ENCODE measurements at regions not wholly inside any gene's neighbourhood (a gene's known extent, or its start where the extent isn't known, plus 50 kb on each side); places are given as distances from the start of the nearest gene placed in this dataset.

DNA sequence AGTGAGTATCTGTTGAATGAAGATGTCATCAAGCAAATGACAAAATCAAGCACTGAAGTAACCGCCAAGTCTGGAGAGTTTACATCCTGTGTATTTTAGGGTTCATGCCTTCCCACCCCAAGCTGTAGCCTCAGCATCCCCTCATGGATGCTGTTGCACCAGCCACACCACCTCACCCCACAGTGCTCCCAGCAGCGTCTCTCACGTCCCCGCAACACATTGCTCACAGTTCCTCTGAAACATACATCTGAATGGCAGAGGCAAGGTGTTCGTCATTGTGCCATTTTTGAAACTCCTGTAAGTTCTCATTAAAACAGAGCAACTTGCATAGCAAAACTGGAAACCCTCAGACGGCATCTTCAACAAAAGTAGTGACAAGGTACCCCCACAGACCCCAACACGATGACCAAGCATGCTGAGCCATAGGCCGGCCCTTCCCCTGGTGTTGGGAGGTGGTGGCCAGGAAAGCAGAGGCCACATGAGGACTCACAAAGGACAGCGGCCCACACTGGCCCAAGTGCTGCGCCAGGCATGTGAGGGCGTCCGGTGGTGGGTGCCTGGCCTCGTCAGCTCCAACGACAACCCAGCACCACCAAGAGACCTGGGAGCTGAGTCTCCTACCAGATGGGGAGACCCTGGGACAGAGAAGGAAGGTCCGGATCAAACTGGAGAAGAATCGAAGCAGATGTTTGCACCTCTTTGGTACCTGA is 456.5 kb downstream of the EIPR1 start:
- Histone ChIP-seq H3K9me3 (ENCODE audit: low read depth) (no peaks in the 10 kb centered on the region), H3K4me3 (no peak overlapping the region), H3K4me1 (ENCODE audit: insufficient read depth) (no peaks in the 10 kb centered on the region), H3K4me2 (no peak overlapping the region), H2AFZ (no peak overlapping the region), H3K79me2 (no peaks in the 10 kb centered on the region), H3K27me3 (no peaks in the 10 kb centered on the region), H3K36me3 (replicated peaks; ENCODE audit: insufficient read depth, low read depth) (no peaks in the 10 kb centered on the region), H4K20me1 (ENCODE audit: insufficient read depth, poor library complexity, severe bottlenecking) (no peaks in the 10 kb centered on the region), H3K27ac (no peak overlapping the region), H3K9me2 (replicated peaks; ENCODE audit: insufficient read depth) (no peaks in the 10 kb centered on the region)
- TF ChIP-seq EZH2phosphoT487 (IDR thresholded peaks at IDR 0.05; ENCODE audit: low read depth, severe bottlenecking, unreplicated experiment) (no peak), EZH2 (IDR thresholded peaks at IDR 0.05; ENCODE audit: borderline replicate concordance) (no peak)
- TF ChIP-seq, protein P1, sequence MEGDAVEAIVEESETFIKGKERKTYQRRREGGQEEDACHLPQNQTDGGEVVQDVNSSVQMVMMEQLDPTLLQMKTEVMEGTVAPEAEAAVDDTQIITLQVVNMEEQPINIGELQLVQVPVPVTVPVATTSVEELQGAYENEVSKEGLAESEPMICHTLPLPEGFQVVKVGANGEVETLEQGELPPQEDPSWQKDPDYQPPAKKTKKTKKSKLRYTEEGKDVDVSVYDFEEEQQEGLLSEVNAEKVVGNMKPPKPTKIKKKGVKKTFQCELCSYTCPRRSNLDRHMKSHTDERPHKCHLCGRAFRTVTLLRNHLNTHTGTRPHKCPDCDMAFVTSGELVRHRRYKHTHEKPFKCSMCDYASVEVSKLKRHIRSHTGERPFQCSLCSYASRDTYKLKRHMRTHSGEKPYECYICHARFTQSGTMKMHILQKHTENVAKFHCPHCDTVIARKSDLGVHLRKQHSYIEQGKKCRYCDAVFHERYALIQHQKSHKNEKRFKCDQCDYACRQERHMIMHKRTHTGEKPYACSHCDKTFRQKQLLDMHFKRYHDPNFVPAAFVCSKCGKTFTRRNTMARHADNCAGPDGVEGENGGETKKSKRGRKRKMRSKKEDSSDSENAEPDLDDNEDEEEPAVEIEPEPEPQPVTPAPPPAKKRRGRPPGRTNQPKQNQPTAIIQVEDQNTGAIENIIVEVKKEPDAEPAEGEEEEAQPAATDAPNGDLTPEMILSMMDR (IDR thresholded peaks at IDR 0.05; ENCODE audit: poor library complexity) = no peak
- WGBS (ENCODE audit: low lambda C conversion rate, missing lambda C conversion rate) = 93% methylated on average over 16 of the region's 16 CpGs
- DNase-seq (ENCODE audit: low spot score) = no peak

DNA sequence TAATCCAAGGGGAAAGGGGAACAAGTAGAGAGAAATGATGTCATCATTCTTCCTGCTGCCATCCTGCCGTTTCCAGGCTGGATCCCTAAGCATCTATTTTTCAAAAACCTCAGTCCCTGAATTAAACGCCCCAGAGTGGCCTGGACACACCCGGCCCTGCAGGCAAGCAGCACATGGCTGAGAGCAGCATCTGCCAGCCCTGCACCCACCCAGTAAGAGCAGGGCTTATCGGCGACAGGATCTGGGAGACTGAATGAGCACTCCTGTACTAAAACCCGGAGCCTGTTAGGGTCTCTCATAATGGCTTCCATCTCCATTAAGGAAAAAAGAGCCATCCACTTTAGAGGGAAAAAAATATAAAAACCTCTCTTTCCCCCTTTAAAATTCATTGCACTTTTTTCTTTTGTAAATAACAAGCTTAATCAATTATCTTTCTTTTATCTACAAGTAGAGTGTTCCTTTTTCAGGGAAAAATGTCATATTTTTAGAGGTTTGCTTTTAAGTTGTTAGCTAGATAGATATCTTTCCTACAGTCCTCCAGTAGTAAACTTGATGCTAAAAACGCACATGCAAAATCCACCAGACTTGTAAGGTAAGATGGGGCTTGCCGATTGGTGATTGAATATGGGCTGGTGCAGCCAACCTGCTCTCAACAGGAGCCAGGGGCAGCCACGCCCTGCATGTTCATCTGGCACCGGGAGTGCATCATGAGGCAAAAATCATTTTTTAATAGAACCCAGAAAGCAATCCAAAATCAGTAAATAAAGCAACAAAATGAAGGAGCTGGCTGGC is 457.8 kb downstream of the EIPR1 start:
- no peak overlapping the region for H2AFZ ChIP-seq
- no peaks in the 10 kb centered on the region for H3K27me3 ChIP-seq
- H3K36me3 ChIP-seq (replicated peaks; ENCODE audit: insufficient read depth, low read depth) = no peaks in the 10 kb centered on the region
- H3K4me1 ChIP-seq (ENCODE audit: insufficient read depth) = no peaks in the 10 kb centered on the region
- 57% methylated on average over 10 of the region's 10 CpGs for WGBS (ENCODE audit: low lambda C conversion rate, missing lambda C conversion rate)
- H3K9me2 ChIP-seq (replicated peaks; ENCODE audit: insufficient read depth) = no peaks in the 10 kb centered on the region
- H3K27ac ChIP-seq = no peak overlapping the region
- DNase-seq (ENCODE audit: low spot score) = no peak
- TF ChIP-seq EZH2 (IDR thresholded peaks at IDR 0.05; ENCODE audit: borderline replicate concordance) (no peak), EZH2phosphoT487 (IDR thresholded peaks at IDR 0.05; ENCODE audit: low read depth, severe bottlenecking, unreplicated experiment) (no peak)
- TF ChIP-seq, protein P1 (IDR thresholded peaks at IDR 0.05; ENCODE audit: poor library complexity) = no peak
- H3K79me2 ChIP-seq = no peaks in the 10 kb centered on the region
- no peaks in the 10 kb centered on the region for H4K20me1 ChIP-seq (ENCODE audit: insufficient read depth, poor library complexity, severe bottlenecking)
- H3K4me2 ChIP-seq = no peak overlapping the region
- H3K4me3 ChIP-seq = no peak overlapping the region
- H3K9me3 ChIP-seq (ENCODE audit: low read depth) = no peaks in the 10 kb centered on the region

DNA sequence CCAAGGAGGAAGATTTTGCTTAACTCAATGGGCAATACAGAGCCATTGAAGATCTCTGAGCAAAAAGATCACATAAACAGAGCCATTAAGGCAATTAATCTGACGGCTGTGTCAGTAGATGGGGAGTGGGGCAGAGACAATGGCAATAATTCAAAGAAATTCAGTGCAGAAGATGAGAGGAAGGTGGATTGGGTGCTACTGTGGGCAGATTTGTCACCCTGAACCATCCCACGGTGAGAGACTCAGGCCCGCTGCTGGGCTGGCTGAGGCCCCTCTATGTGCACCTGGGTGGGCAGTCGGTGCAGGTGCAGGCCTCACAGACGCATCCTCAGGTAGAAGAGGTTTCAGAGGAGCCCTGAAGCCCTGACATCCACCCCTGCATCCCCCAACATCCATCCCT is 458.6 kb downstream of the EIPR1 start:
- DNase-seq (ENCODE audit: low spot score) = no peak
- TF ChIP-seq EZH2phosphoT487 (IDR thresholded peaks at IDR 0.05; ENCODE audit: low read depth, severe bottlenecking, unreplicated experiment) (no peak), EZH2 (IDR thresholded peaks at IDR 0.05; ENCODE audit: borderline replicate concordance) (no peak)
- TF ChIP-seq, protein P1 (IDR thresholded peaks at IDR 0.05; ENCODE audit: poor library complexity) = no peak
- H3K36me3 ChIP-seq (replicated peaks; ENCODE audit: insufficient read depth, low read depth) = no peaks in the 10 kb centered on the region
- H4K20me1 ChIP-seq (ENCODE audit: insufficient read depth, poor library complexity, severe bottlenecking) = no peaks in the 10 kb centered on the region
- H3K4me1 ChIP-seq (ENCODE audit: insufficient read depth) = no peaks in the 10 kb centered on the region
- no peak overlapping the region for H2AFZ ChIP-seq
- H3K27ac ChIP-seq = no peak overlapping the region
- no peaks in the 10 kb centered on the region for H3K79me2 ChIP-seq
- H3K27me3 ChIP-seq = no peaks in the 10 kb centered on the region
- 77% methylated on average over 5 of the region's 5 CpGs for WGBS (ENCODE audit: low lambda C conversion rate, missing lambda C conversion rate)
- no peak overlapping the region for H3K4me2 ChIP-seq
- no peak overlapping the region for H3K4me3 ChIP-seq
- no peaks in the 10 kb centered on the region for H3K9me2 ChIP-seq (replicated peaks; ENCODE audit: insufficient read depth)
- no peaks in the 10 kb centered on the region for H3K9me3 ChIP-seq (ENCODE audit: low read depth)
